NCI-H226 (cell line): ENCODE measurements at regions not wholly inside any gene's neighbourhood (a gene's known extent, or its start where the extent isn't known, plus 50 kb on each side); places are given as distances from the start of the nearest gene placed in this dataset.

Experiments used
- DNase-seq: peaks from one replicate; pipeline ENCODE4 v3.0.0-alpha.2; 2015

DNA sequence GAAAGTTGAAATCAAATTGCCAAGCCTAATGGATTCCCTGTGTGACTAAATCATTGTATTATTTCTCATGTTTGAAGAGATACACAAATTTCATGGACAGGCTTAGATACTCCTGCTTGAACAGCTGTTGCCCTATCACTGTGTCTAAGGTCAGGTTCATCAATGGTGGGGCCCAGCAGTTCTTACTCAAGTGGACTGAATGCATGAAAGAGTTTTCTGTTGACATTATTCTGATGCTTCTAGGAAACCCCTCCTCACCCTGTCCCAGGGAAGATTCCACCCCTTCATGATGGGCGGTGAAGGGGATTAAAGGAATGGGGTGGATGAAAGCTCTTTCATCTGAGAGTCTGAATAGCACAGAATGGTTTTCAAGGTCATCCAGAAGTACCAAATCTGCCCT, 148.8 kb downstream of the INO80D start:
- DNase-seq, result no peak

GRCh38 chr2:205936446-205936845, 149.5 kb downstream of the INO80D start:
- no peak for DNase-seq

GRCh38 chr2:205934443-205934842, 151.5 kb downstream of the INO80D start:
- DNase-seq, result no peak

DNA sequence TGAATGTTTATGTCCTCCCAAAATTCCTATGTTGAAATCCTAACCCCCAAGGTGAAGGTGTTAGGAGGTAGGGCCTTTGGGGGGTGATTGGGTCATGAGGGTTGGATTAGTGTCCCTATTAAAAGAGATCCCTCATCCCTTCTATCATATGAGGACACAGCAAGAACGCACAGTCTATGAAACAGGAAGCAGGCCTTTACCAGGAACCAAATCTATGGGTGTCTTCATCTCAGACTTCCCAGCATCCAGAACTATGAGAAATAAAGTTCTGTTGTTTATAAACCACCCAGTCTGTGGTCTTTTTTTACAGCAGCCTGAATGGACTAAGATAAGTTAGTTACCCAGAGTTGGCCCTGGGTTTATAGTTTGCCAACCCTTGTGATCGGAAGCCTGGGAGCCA, 153.1 kb downstream of the INO80D start:
- no peak for DNase-seq

DNA sequence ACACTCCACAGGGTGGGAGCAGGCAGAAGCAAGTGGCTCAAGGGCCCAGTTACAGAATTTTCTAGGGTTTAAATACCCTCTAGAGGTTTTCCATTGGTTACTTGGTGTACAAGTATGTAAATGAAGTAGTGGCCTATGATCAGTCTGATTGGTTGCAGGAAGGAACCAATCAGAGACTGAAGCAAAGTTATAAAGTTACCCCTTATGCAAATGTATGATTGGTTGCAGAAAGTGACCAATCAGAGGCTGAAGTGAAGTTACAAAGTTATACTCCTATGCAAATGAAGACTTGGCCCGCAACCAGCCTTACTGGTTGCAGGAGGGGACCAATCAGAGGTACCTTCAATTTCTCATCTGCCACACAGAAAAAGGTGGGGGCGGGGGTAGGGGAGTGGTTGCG, 154.6 kb downstream of the INO80D start:
- DNase-seq, result peak; percentile 3

GRCh38 chr2:205930209-205930608, 155.8 kb downstream of the INO80D start:
- DNase-seq, result no peak

GRCh38 chr2:205929246-205929942, 156.6 kb downstream of the INO80D start:
- DNase-seq, result no peak

- DNase-seq, result peak; percentile 18
Observed at GRCh38 chr2:205925373-205926337, 160.3 kb downstream of the INO80D start.

- no peak for DNase-seq
Observed at GRCh38 chr2:205924676-205925075, 161.3 kb downstream of the INO80D start.

GRCh38 chr2:205915130-205915524, 170.8 kb downstream of the INO80D start:
- DNase-seq, result no peak

DNA sequence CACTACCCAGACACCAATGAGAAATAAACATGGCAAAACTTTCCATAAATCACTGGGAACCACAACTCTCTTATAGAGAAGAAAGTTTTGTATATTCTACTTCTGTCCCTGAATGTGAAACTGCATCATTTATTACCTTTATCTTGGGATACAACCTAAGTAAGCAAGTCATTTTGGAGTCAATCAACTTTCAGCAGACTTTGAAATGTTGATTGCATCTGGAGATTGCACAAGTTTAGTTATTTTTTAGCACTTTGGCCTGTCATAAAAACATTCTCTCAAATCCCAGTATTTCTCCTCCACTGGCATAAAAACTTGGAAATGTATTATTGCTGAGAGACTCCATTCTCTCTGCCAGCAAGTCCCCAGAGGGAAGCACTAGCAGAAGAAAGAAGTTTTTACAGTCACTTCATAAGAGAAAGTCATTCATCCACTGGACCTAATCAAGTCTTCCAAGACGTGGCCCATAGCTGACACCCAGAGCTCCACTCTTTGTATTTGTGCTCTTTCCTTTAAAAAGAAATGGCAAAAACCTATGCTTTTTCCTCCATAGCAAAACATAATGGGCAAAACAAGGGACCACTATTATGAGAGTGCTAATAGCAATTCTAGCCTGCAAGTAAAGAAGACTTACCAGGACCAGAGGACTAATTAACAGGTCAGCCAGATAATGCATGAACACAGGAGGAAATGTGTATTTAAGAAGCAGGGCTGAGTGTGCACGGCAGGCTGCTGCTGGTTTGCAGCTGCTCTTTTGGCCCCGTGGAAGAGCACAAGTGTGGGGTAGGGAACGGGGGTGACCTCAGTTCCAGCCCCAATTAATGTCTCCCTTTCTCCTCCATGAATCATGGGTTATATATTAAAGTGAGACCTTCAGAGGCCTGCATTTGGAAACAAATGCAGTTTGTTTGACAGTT, 171.5 kb downstream of the INO80D start:
- DNase-seq, result no peak

- no peak for DNase-seq
Observed at GRCh38 chr2:205913668-205914067, 172.3 kb downstream of the INO80D start.

- DNase-seq, result no peak
Observed at GRCh38 chr2:205911306-205911705, 174.7 kb downstream of the INO80D start.

GRCh38 chr2:205909184-205909572, 176.8 kb downstream of the INO80D start:
- no peak for DNase-seq

- no peak for DNase-seq
Observed at GRCh38 chr2:205908212-205909183, 177.5 kb downstream of the INO80D start.

- no peak for DNase-seq
Observed at GRCh38 chr2:205906419-205906818, 179.6 kb downstream of the INO80D start.

DNA sequence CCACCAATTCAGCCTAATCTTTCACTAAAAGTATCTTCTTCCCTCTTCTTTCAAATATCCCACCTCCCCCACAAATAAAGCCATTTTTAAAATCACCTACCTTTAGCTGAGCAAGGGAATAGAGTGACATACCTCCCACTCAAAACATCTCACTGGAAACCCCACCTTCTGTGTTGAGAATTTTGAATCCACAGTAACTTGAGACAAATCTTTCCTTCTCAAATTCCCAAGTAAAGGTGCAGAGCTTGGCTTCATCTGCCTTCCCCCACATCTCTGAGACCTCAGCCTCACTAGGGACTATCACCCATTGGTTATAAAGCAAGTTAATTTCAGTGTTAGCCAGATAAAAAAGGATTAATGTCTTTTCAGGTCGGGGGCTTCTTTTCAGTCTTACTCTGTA, 180.4 kb downstream of the INO80D start:
- no peak for DNase-seq

- no peak for DNase-seq
Observed at GRCh38 chr2:205904873-205905272, 181.1 kb downstream of the INO80D start.

DNA sequence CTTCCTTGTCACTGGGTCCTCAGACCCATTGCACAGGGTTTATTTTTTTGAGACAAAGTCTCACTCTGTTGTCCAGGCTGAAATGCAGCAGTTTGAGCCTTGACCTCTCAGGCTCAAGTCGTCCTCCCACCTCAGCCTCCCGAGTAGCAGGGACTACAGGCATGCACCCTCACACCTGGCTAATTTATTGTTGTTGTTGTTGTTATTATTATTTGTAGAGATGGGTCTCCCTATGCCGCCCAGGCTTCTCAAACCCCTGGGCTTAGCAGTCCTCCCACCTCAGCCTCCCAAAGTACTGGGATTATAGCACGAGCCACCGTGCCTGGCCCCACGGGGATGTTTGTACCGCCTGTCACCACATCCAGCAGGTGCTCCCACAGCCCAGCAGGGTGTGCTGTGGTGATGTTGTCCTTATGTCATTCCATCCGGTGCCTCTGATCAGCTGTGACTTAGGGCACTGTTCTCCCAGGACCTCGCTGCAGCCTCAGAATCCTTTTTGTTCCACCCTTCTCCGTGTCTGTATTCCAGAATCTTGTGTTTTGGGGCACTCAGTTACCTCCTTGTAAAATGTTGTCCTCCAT, 182.3 kb downstream of the INO80D start:
- no peak for DNase-seq

DNA sequence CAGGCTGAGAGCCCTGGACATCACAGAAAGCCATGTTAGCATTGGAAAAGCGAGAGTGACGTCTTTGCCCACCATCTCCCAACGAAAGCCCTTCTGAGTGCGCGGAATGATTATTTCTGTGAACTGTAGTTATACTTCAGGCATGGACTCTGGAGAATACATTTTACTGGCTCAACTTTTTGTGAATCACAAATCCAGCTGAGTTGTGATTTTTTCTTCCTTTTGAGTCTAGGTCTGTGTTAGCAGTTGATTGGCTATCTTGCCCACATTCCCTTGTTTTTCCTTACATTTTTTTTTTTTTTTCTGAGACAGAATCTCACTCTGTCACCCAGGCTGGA, 183.1 kb downstream of the INO80D start:
- no peak for DNase-seq

DNA sequence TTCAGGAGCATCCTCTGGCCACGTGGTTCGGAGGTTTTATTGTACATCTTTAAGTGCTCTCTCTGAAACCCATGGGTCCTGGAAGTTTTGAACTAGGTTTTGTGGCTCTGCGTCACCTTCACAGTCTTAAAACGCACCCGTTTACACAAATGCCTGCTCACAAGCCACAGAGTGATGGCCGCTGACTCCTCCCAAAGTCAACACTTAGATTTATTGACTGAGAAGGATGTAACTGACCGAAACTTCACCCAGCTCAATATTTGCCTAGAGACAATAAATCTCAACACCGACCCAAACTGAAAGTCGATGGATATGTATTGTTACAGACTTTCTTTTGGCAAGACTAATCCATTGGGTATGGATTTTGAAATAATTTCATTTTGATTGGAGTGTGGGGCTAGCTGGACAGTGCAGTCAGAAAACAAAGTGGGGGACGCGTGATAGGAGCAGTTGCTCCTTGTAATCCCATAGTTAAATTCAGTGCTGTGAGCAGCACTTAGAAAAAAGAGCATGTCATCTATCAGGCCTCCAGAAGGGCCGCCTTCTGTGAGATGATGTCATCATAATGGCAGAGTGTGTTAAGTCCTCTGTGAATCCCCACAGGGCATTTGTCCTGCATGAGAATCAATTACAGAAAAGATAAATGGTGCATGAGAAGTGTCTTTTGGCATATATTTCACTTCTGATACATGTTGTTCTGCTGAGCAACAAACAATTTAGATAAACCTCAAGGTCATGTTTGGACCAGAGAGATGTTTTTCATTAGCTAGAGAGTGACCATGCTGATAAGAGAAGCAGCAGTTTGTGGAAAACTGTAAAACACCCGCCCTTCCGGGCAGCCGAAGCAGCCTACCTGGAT, 183.7 kb downstream of the INO80D start:
- no peak for DNase-seq
